ENCODE measurements at regions not wholly inside any gene's neighbourhood (a gene's known extent, or its start where the extent isn't known, plus 50 kb on each side); places are given as distances from the start of the nearest gene placed in this dataset.
A peak's percentile ranks its signal among the peaks of the same experiment; 100 is the strongest.

DNA sequence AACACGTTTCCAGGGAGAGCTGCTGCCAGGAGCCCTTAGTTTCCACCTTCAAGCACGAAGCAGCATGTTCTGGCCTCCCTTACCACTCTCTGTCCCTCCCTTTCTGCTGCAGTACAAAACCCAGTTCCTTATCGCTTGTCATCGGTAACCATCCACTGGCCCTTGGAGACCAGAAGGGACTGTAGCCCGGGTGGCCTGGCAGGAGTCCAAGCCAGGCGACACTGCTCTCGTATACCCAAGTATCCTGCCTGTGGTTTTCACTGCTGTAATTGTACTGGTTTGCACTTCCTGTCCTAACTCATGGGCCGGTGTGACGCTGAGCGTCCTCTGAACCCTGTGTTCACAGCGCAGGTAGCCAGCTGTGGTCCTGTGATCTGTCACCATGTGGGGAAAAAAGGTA lies 81.1 kb downstream of the MAF start:
- Histone ChIP-seq H3K9me3 (replicated peaks; ENCODE audit: control insufficient read depth, insufficient read depth, low read depth, low read length) (no peaks in the 10 kb centered on the region), H3K79me2 (ENCODE audit: control insufficient read depth, insufficient read depth, low read length) (no peaks in the 10 kb centered on the region), H3K27ac (ENCODE audit: extremely low read depth, low read depth, low read length) (no peak overlapping the region), H3K4me2 (ENCODE audit: insufficient read depth, low read length) (no peak overlapping the region), H4K20me1 (replicated peaks; ENCODE audit: control insufficient read depth, insufficient read depth, low read length) (no peaks in the 10 kb centered on the region), H3K9me1 (ENCODE audit: control insufficient read depth, insufficient read depth, low read length) (no peaks in the 10 kb centered on the region), H3K4me3 (no peak overlapping the region), H3K9ac (ENCODE audit: insufficient read depth in 1 of 2, low read depth in 2 of 2, low read length in 2 of 2) (no peak overlapping the region; a peak in 1 of 4 replicates), H3K27me3 (ENCODE audit: control insufficient read depth in 2 of 2, insufficient read depth in 2 of 2, low read length in 2 of 2) (peaks cover 7 to 14% of the 10 kb centered on the region in 2 experiments), H3K36me3 (ENCODE audit: control insufficient read depth, insufficient read depth, low read length) (no peaks in the 10 kb centered on the region), H3K4me1 (replicated peaks in 1 of 2; ENCODE audit: control insufficient read depth in 2 of 2, insufficient read depth in 2 of 2, low read length in 2 of 2) (no peaks in the 10 kb centered on the region; a peak in 1 of 5 replicates), H2AFZ (ENCODE audit: low read depth, low read length) (no peak overlapping the region)
- BruUV-seq (replicated peaks) = no TSS peak
- POLR2A ChIA-PET = interaction anchor here (0.6 kb wide), 1 partner anchor 53 kb away, joined by 4 read pairs; no protein-coding TSS in a partner anchor
- intact Hi-C loops (cut with micrococcal nuclease) (no loop called here), in situ Hi-C loops (cut with MboI) (no loop called here)
- FAIRE-seq = no peak
- WGBS (ENCODE audit: insufficient coverage, low coverage, missing lambda C conversion rate) = 0% methylated on average over 11 of the region's 11 CpGs
- DNase-seq (ENCODE audit: extremely low read depth in 1 of 4, low spot score in 3 of 4) = peak in 2 of 4 experiments; percentile 28 to 39
- CTCF ChIA-PET (ENCODE audit: low intra/inter-chr PET ratio) = no interaction called here
- TF ChIP-seq, protein P1, sequence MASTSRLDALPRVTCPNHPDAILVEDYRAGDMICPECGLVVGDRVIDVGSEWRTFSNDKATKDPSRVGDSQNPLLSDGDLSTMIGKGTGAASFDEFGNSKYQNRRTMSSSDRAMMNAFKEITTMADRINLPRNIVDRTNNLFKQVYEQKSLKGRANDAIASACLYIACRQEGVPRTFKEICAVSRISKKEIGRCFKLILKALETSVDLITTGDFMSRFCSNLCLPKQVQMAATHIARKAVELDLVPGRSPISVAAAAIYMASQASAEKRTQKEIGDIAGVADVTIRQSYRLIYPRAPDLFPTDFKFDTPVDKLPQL (IDR thresholded peaks at IDR 0.05; ENCODE audit: extremely low read depth, insufficient read length) = no peak
- TF ChIP-seq GABPA (tag; conservative IDR thresholded peaks at IDR 0.05; ENCODE audit: low read depth) (0 out of 2 replicates have a peak, but pooled peaks have one; percentile 17), NR2C2 (CRISPR knock-in tag; IDR thresholded peaks at IDR 0.05) (no peak), NR2C2 (tag; IDR thresholded peaks at IDR 0.05) (peak; percentile 46; the same call in 1 of the 2 replicates), ZNF316 (IDR thresholded peaks at IDR 0.05) (no peak), CCAR2 (IDR thresholded peaks at IDR 0.05; ENCODE audit: low read depth, low read length) (no peak), ZNF23 (CRISPR knock-in tag; IDR thresholded peaks at IDR 0.05) (no peak), CHD1 (IDR thresholded peaks at IDR 0.05; ENCODE audit: low read length) (no peak), SRF (CRISPR knock-in tag; IDR thresholded peaks at IDR 0.05) (no peak), POLR2G (IDR thresholded peaks at IDR 0.05; ENCODE audit: low read depth, low read length) (no peak), ZNF586 (CRISPR knock-in tag; conservative IDR thresholded peaks at IDR 0.05) (no peak), NFIC (IDR thresholded peaks at IDR 0.05) (peak; percentile 64), DMBX1 (CRISPR knock-in tag; IDR thresholded peaks at IDR 0.05; ENCODE audit: borderline replicate concordance) (no peak), FOXK1 (CRISPR knock-in tag; IDR thresholded peaks at IDR 0.05; ENCODE audit: borderline replicate concordance) (no peak), SOX6 (IDR thresholded peaks at IDR 0.05) (no peak), PYGO2 (tag; IDR thresholded peaks at IDR 0.05) (no peak)
- peak; percentile 58 for ATAC-seq
